HG02678 (cell line): ENCODE measurements at regions not wholly inside any gene's neighbourhood (a gene's known extent, or its start where the extent isn't known, plus 50 kb on each side); places are given as distances from the start of the nearest gene placed in this dataset.
"Not testable (repeated sequence)": the region's sequence is repeated elsewhere in the genome, so short reads cannot be mapped to it uniquely, and the experiment has no call there.

Source experiments
- ATAC-seq: cut with Tn5 transposase; IDR thresholded peaks from one replicate; pipeline ENCODE4 v1.9.1; 2021; ENCODE audit warnings: mild to moderate bottlenecking, moderate library complexity; ENCODE audit not compliant: unreplicated experiment

DNA sequence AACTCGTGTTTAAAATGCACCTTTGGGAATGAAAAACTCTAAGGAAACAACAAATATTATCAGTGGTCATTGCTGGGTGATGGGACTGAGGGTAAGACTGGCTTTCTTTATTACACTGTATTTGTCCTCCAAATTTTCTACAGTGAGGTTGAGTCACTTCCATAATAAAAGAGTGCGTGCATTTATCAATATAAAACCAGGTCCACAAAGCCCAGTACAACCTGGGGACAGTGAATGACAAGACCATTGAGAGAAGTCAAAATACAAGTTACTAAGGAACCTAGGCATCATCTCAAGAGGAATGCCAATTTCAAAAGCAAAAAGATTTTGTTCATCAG, 76.4 kb downstream of the MAGED4 start:
- ATAC-seq, result no peak

DNA sequence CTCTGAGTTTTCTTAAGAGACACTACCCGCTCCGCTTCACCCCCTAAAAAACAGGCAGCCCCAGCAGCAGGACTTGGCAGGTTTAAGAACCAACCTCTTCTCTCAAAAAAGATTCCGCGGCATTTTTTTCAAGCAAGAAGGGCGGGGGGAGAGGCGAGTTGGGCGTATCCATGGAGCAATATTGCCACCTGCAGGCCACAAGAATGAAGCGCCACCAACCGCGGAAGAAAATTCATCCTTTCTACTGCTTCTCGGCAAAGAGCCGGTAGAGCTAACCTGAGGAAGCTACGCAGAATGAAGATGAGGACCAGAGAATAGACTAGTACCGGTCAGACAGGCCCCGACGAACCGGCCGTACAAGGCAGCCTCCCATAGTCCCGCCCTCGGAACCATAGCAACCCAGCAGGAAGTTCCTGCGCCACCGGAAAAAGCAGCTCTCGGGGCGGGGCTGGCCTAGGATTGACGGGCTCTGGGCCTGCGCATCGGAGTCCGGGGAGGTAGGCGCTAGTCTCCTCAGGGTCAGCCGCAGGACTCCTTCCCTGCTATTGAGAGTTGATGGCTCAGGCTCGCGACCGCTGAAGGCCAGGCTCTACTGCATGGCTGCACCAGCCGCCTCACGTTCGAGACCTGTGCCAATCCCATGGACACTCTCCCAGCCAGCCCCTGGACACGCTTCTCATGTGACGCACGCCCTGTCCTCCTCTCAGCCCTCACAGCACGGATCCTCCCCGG, 76.9 kb downstream of the MAGED4 start:
- peak; percentile 99 for ATAC-seq

DNA sequence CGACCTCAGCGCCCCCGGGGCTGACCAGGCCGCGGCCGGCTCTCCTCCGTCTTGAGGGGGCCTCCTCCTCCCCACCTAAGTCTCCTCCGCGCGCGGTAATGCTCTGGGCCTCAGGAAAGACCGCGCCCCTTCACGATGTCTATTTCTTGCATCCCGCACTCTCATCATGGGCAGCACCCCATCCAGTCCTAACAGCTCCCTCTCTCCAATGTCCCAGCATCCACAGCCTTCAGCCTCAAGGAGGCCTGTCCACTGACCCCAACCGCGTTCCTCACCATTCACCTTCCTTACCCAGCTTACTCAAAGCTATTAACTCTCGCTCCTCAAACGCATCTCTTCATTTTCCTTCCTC, 77.5 kb downstream of the MAGED4 start:
- ATAC-seq, result no peak

DNA sequence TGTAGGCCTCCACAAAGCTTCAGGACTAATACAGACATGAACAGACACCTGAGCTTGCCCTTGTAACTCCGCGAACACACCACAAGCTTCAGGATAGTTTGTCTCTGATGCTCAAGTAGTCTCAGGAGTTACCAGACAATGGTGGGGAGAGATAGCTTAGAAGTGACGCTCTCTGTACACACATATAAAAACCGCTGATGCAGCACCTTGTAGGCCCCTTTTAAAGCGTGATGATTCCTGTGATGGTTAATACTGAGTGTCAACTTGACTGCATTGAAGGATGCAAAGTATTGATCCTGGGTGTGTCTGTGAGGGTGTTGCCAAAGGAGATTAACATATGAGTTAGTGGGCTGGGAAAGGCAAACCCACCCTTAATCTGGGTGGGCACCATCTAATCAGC, 78.7 kb downstream of the MAGED4 start:
- ATAC-seq, result no peak

DNA sequence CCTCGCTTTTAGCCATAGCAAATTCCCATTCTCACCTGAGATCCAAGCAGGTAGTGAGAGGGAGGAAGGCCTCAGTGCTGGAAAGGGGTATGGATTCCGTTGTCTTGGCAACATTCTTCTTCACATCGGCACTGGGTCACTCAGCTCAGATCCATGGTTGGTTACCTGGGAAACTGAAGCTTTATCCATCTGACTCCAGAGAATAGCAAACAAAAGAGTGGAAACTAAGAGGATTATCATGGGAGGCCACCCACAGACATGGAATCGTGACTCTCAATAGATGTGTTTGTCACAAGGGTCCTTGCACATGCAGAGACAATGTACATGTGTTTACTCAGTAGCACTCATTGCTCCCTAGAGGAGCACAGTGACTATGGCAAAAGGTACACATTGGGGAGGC, 81.0 kb downstream of the MAGED4 start:
- ATAC-seq, result no peak

DNA sequence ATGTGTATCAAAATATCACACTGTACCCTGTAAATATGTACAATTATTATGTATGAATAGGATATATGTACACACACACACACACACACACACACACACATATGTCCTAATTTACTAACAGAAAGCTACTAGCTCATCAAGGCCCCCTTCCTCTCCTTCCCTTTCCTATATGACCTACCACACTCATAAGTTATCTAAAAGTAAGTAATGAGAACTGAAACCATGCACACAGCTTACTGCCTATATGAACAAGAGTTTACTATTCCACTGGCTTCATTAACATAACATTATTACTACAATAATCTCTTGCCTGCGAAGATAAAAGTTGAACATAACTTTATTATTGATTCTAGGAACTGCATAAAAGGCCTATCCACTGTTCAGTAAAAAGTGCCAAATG, 83.8 kb downstream of the MAGED4 start:
- ATAC-seq, result not testable (repeated sequence)

DNA sequence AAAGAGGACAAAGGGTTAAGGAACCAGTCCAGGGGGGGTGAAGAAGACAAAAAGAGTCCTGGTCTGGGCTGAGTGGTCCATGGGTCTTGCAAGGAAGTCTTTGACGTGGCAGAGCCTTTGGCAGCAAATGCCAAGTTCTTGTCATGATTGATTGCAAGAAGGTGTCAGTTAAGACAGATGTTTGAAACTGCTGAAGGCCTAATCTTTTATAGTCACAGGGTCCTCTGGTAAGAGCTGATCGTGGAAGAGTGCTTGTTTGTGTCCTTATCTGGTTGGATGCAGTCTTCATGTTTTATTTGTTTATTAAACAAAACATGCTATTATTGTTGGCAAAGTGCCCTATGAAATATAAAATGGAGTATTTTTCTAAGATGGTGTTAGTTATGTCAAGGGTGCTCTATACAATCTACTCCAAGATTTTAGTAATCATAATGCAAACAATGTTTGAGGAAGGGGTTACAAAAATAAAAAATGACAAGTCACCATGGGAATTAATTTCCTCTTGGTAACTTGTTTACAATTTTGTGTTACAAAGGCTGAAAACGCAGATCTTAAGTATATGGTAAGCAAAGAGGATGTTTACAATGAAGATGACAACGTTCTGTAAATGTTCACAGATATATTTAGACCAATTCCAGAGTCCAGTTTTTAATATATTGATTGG, 85.9 kb downstream of the MAGED4 start:
- ATAC-seq, result no peak

DNA sequence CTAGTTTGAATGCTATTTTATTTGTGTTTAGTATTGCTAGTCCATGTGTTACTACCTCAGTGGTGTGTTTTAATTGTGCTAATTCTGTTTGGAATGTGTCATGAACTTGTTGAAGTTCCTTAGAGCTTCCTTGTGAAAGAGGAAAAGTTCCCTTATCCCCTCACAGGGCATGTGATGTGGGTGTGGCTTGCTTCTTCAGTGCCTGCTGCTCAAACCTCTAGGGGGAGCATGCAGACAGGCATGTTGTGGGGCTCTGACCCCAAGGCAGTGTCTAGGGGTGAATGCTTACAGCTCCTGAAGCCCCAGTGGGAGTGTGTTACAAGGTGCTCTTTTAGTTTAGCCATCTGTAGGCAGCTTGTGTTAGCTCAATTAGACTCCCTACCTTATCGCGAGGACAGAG, 86.5 kb downstream of the MAGED4 start:
- no peak for ATAC-seq

DNA sequence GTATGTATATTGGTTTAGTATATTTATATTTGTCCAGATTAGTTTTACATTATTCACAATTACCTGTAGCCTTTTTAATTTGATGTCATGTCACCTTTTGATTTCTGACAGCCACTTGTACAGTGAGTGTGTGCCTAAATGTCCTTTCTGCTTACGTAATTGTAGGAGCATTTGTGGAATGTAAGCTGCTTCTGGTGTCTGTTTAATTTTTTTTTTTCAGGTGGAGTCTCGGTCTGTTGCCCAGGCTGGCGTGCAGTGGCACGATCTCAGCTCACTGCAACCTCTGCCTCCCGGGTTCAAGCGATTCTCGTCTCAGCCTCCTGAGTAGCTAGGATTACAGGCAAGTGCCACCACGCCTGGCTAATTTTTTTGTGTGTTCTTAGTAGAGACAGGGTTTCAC, 91.2 kb upstream of the XAGE2 start:
- no peak for ATAC-seq

DNA sequence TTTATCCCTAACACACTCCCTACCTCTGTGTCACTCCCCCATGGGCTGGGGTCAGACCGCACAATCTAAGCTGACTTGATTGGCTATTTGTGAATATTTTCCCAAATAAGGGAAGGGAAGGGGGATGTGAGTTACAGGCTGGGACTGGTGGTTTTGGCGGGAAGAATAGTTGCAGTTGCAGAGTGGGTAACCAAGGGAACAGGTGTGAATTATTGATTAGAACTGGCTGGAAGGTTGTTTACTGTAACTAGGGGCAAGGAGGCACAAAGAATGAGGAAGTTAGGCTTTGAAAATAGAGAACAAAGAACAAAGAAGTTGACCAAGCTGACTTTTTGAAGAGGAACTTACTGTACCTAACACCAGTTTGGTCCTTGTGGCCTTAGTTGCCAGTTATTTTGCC, 88.0 kb upstream of the XAGE2 start:
- ATAC-seq, result no peak

DNA sequence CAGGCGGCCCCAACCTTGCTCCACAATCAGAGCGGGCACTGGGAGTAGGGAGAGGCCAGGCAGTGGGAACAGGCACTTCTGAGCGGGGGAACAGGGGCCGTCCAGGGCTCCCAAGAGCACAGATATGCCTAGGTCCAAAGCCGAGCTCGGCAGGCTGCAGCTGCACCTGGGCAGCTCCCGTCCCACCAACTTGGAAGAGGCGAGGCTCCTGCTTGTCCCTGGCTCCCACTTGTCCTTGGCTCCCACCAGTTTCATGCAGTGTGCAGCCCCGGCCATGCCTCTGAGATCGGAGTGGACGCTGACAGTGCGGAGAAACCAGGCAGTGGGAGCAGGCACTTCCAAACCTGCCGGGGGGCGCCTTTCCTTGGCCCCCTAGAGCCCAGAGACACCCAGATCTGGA, 84.0 kb upstream of the XAGE2 start:
- no peak for ATAC-seq

DNA sequence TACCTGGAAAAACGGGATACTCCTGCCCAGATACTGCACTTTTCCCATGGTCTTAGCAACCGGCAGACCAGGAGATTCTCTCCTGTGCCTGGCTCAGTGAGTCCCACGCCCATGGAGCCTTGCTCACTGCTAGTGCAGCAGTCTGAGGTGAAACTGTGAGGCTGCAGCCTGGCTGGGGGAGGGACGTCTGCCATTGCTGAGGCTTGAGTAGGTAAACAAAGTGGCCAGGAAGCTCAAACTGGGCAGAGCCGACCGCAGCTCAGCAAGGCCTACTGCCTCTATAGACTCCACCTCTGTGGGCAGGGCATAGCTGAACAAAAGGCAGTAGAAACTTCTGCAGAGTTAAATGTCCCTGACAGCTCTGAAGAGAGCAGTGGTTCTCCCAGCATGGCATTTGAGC, 69.9 kb upstream of the XAGE2 start:
- ATAC-seq, result not testable (repeated sequence)

DNA sequence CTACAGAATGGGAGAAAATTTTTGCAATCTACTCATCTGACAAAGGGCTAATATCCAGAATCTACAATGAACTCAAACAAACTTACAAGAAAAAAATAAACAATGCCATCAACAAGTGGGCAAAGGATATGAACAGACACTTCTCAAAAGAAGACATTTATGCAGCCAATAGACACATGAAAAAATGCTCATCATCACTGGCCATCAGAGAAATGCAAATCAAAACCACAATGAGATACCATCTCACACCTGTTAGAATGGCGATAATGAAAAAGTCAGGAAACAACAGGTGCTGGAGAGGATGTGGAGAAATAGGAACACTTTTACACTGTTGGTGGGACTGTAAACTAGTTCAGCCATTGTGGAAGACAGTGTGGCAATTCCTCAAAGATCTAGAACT, 60.3 kb upstream of the XAGE2 start:
- ATAC-seq, result not testable (repeated sequence)
